ENCODE measurements at regions not wholly inside any gene's neighbourhood (a gene's known extent, or its start where the extent isn't known, plus 50 kb on each side); places are given as distances from the start of the nearest gene placed in this dataset.

- TF ChIP-seq TAF1 (IDR thresholded peaks at IDR 0.05; ENCODE audit: low read depth, low read length) (no peak), PAX5 (IDR thresholded peaks at IDR 0.05; ENCODE audit: insufficient read depth, low read length, severe bottlenecking) (no peak), SPI1 (IDR thresholded peaks at IDR 0.05; ENCODE audit: low read depth, low read length) (no peak), POLR2AphosphoS5 (IDR thresholded peaks at IDR 0.05; ENCODE audit: low read depth, low read length) (no peak), POLR2A (IDR thresholded peaks at IDR 0.05; ENCODE audit: low read depth, low read length) (no peak), POU2F2 (IDR thresholded peaks at IDR 0.05; ENCODE audit: low read depth, low read length) (no peak)
- no peak for FAIRE-seq
- DNase-seq (ENCODE audit: insufficient read length, low spot score): no peak
Observed at GRCh38 chr2:41400088-41400665, 647.6 kb upstream of the PKDCC start.

GRCh38 chr2:41405441-41405840, 642.4 kb upstream of the PKDCC start:
- TF ChIP-seq PAX5 (IDR thresholded peaks at IDR 0.05; ENCODE audit: insufficient read depth, low read length, severe bottlenecking): no peak
- TF ChIP-seq POLR2AphosphoS5 (IDR thresholded peaks at IDR 0.05; ENCODE audit: low read depth, low read length): no peak
- TF ChIP-seq TAF1 (IDR thresholded peaks at IDR 0.05; ENCODE audit: low read depth, low read length): no peak
- no peak for TF ChIP-seq SPI1 (IDR thresholded peaks at IDR 0.05; ENCODE audit: low read depth, low read length)
- TF ChIP-seq POLR2A (IDR thresholded peaks at IDR 0.05; ENCODE audit: low read depth, low read length): no peak
- no peak for TF ChIP-seq POU2F2 (IDR thresholded peaks at IDR 0.05; ENCODE audit: low read depth, low read length)
- FAIRE-seq: no peak
- DNase-seq (ENCODE audit: insufficient read length, low spot score): no peak

- FAIRE-seq: no peak
Observed at GRCh38 chr2:41409328-41409727, 638.5 kb upstream of the PKDCC start.

GRCh38 chr2:41410011-41410410, 637.8 kb upstream of the PKDCC start:
- DNase-seq (ENCODE audit: insufficient read length, low spot score): no peak
- no peak for FAIRE-seq
- TF ChIP-seq POLR2AphosphoS5 (IDR thresholded peaks at IDR 0.05; ENCODE audit: low read depth, low read length) (no peak), POLR2A (IDR thresholded peaks at IDR 0.05; ENCODE audit: low read depth, low read length) (no peak), PAX5 (IDR thresholded peaks at IDR 0.05; ENCODE audit: insufficient read depth, low read length, severe bottlenecking) (no peak), TAF1 (IDR thresholded peaks at IDR 0.05; ENCODE audit: low read depth, low read length) (no peak), SPI1 (IDR thresholded peaks at IDR 0.05; ENCODE audit: low read depth, low read length) (no peak), POU2F2 (IDR thresholded peaks at IDR 0.05; ENCODE audit: low read depth, low read length) (no peak)

More at GRCh38 chr2:41409328-41409727, 638.5 kb upstream of the PKDCC start:
- TF ChIP-seq POU2F2 (IDR thresholded peaks at IDR 0.05; ENCODE audit: low read depth, low read length) (no peak), POLR2A (IDR thresholded peaks at IDR 0.05; ENCODE audit: low read depth, low read length) (no peak), POLR2AphosphoS5 (IDR thresholded peaks at IDR 0.05; ENCODE audit: low read depth, low read length) (no peak), TAF1 (IDR thresholded peaks at IDR 0.05; ENCODE audit: low read depth, low read length) (no peak), SPI1 (IDR thresholded peaks at IDR 0.05; ENCODE audit: low read depth, low read length) (no peak), PAX5 (IDR thresholded peaks at IDR 0.05; ENCODE audit: insufficient read depth, low read length, severe bottlenecking) (no peak)
- no peak for DNase-seq (ENCODE audit: insufficient read length, low spot score)

- DNase-seq (ENCODE audit: insufficient read length, low spot score) (no peak), FAIRE-seq (no peak)
- TF ChIP-seq POLR2AphosphoS5 (IDR thresholded peaks at IDR 0.05; ENCODE audit: low read depth, low read length) (no peak), TAF1 (IDR thresholded peaks at IDR 0.05; ENCODE audit: low read depth, low read length) (no peak), POU2F2 (IDR thresholded peaks at IDR 0.05; ENCODE audit: low read depth, low read length) (no peak), PAX5 (IDR thresholded peaks at IDR 0.05; ENCODE audit: insufficient read depth, low read length, severe bottlenecking) (no peak), POLR2A (IDR thresholded peaks at IDR 0.05; ENCODE audit: low read depth, low read length) (no peak), SPI1 (IDR thresholded peaks at IDR 0.05; ENCODE audit: low read depth, low read length) (no peak)
Observed at GRCh38 chr2:41413813-41414485, 633.9 kb upstream of the PKDCC start.

GRCh38 chr2:41414486-41415230, 633.2 kb upstream of the PKDCC start:
- DNase-seq (ENCODE audit: insufficient read length, low spot score): peak; percentile 6
- peak; percentile 68 for FAIRE-seq
- TF ChIP-seq POU2F2 (IDR thresholded peaks at IDR 0.05; ENCODE audit: low read depth, low read length) (no peak), PAX5 (IDR thresholded peaks at IDR 0.05; ENCODE audit: insufficient read depth, low read length, severe bottlenecking) (no peak), SPI1 (IDR thresholded peaks at IDR 0.05; ENCODE audit: low read depth, low read length) (no peak), TAF1 (IDR thresholded peaks at IDR 0.05; ENCODE audit: low read depth, low read length) (no peak)

GRCh38 chr2:41417511-41417910, 630.3 kb upstream of the PKDCC start:
- TF ChIP-seq POLR2AphosphoS5 (IDR thresholded peaks at IDR 0.05; ENCODE audit: low read depth, low read length) (no peak), POLR2A (IDR thresholded peaks at IDR 0.05; ENCODE audit: low read depth, low read length) (no peak), POU2F2 (IDR thresholded peaks at IDR 0.05; ENCODE audit: low read depth, low read length) (no peak), PAX5 (IDR thresholded peaks at IDR 0.05; ENCODE audit: insufficient read depth, low read length, severe bottlenecking) (no peak), TAF1 (IDR thresholded peaks at IDR 0.05; ENCODE audit: low read depth, low read length) (no peak), SPI1 (IDR thresholded peaks at IDR 0.05; ENCODE audit: low read depth, low read length) (no peak)
- no peak for FAIRE-seq

GRCh38 chr2:41420219-41420618, 627.6 kb upstream of the PKDCC start:
- FAIRE-seq (no peak), DNase-seq (ENCODE audit: insufficient read length, low spot score) (no peak)
- TF ChIP-seq SPI1 (IDR thresholded peaks at IDR 0.05; ENCODE audit: low read depth, low read length) (peak; percentile 22; the same call in 1 of the 2 replicates), TAF1 (IDR thresholded peaks at IDR 0.05; ENCODE audit: low read depth, low read length) (no peak)

More at GRCh38 chr2:41417511-41417910, 630.3 kb upstream of the PKDCC start:
- DNase-seq (ENCODE audit: insufficient read length, low spot score): no peak

GRCh38 chr2:41420872-41421271, 626.9 kb upstream of the PKDCC start:
- TF ChIP-seq POLR2AphosphoS5 (IDR thresholded peaks at IDR 0.05; ENCODE audit: low read depth, low read length) (no peak), SPI1 (IDR thresholded peaks at IDR 0.05; ENCODE audit: low read depth, low read length) (no peak), PAX5 (IDR thresholded peaks at IDR 0.05; ENCODE audit: insufficient read depth, low read length, severe bottlenecking) (no peak)
- no peak for FAIRE-seq
- DNase-seq (ENCODE audit: insufficient read length, low spot score): no peak
